Lower lobe of right lung (tissue), 2 donors: ENCODE measurements at regions not wholly inside any gene's neighbourhood (a gene's known extent, or its start where the extent isn't known, plus 50 kb on each side); places are given as distances from the start of the nearest gene placed in this dataset.

ENCODE experiments used
- ATAC-seq, 2 donors: fragments of 200-7000 bp; cut with Tn5 transposase; one replicate each; pipeline ENCODE4 v1.9.1; 2020 to 2022; ENCODE audit warnings: mild to moderate bottlenecking in 2 of 2, moderate library complexity in 2 of 2
- DNase-seq: peaks from one replicate; pipeline ENCODE4 v3.0.0-alpha.2; 2020
- H3K27ac ChIP-seq: fragments of 200-600 bp; one replicate; pipeline ENCODE4 v1.8.0; 2022
- H3K27me3 ChIP-seq: fragments of 200-600 bp; one replicate; pipeline ENCODE4 v1.8.0; 2022; ENCODE audit warnings: low read depth
- H3K36me3 ChIP-seq: fragments of 200-600 bp; one replicate; pipeline ENCODE4 v1.8.0; 2022; ENCODE audit warnings: mild to moderate bottlenecking
- H3K4me1 ChIP-seq: fragments of 200-600 bp; one replicate; pipeline ENCODE4 v1.8.0; 2022
- H3K4me3 ChIP-seq: fragments of 200-600 bp; one replicate; pipeline ENCODE4 v1.8.0; 2022; ENCODE audit warnings: mild to moderate bottlenecking
- H3K9me3 ChIP-seq: fragments of 200-600 bp; one replicate; pipeline ENCODE4 v1.8.0; 2022
- intact Hi-C: fragments of 100-400 bp; cut with DNase I; formaldehyde crosslinking; loops from one replicate; pipeline ENCODE4 v1.11.0; 2022
- TF ChIP-seq, protein P1 (sequence below): fragments of 200-600 bp; IDR thresholded peaks from one replicate; pipeline ENCODE4 v1.8.0; 2022; ENCODE audit warnings: antibody characterized with exemption, mild to moderate bottlenecking
- donor health status: DM: no; HTN: yes; CAD: no; lungs with severe emphysema.

DNA sequence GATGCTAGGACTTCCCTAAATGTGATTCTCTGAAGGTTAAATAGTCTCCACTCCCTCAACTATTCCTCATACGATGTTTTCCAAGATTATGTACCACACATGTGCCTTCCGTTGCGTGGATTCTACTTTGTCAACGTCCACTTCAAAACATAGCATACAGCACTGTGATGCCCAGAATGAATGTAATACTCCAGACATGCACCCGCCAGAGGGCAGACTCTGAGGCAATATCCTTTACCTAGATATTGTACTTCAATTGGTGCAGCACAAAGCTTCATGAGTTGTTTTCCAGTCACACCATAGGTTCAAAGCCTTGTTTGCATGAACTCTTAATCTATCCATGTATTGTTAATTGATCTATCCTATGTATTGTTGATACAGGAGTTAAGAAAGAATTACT lies 201.0 kb upstream of the NABP1 start:
- intact Hi-C loops = no loop called here
- H3K27ac ChIP-seq = no peak overlapping the region
- no peaks in the 10 kb centered on the region for H3K36me3 ChIP-seq
- no peak for DNase-seq
- peaks cover 19% of the 10 kb centered on the region for H3K4me1 ChIP-seq
- no peaks in the 10 kb centered on the region for H3K27me3 ChIP-seq
- H3K4me3 ChIP-seq = no peak overlapping the region
- ATAC-seq = no peak
- TF ChIP-seq, protein P1, sequence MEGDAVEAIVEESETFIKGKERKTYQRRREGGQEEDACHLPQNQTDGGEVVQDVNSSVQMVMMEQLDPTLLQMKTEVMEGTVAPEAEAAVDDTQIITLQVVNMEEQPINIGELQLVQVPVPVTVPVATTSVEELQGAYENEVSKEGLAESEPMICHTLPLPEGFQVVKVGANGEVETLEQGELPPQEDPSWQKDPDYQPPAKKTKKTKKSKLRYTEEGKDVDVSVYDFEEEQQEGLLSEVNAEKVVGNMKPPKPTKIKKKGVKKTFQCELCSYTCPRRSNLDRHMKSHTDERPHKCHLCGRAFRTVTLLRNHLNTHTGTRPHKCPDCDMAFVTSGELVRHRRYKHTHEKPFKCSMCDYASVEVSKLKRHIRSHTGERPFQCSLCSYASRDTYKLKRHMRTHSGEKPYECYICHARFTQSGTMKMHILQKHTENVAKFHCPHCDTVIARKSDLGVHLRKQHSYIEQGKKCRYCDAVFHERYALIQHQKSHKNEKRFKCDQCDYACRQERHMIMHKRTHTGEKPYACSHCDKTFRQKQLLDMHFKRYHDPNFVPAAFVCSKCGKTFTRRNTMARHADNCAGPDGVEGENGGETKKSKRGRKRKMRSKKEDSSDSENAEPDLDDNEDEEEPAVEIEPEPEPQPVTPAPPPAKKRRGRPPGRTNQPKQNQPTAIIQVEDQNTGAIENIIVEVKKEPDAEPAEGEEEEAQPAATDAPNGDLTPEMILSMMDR = no peak
- H3K9me3 ChIP-seq = peaks cover 10% of the 10 kb centered on the region

GRCh38 chr2:191478799-191479679 lies 198.9 kb upstream of the NABP1 start:
- Histone ChIP-seq H3K9me3 (peaks cover 17% of the 10 kb centered on the region), H3K27ac (no peak overlapping the region), H3K4me1 (peaks cover 19% of the 10 kb centered on the region), H3K27me3 (no peaks in the 10 kb centered on the region), H3K4me3 (no peak overlapping the region), H3K36me3 (no peaks in the 10 kb centered on the region)
- intact Hi-C loops = no loop called here
- DNase-seq (no peak), ATAC-seq (peak; percentile 74 to 87)
- TF ChIP-seq, protein P1 = no peak

DNA sequence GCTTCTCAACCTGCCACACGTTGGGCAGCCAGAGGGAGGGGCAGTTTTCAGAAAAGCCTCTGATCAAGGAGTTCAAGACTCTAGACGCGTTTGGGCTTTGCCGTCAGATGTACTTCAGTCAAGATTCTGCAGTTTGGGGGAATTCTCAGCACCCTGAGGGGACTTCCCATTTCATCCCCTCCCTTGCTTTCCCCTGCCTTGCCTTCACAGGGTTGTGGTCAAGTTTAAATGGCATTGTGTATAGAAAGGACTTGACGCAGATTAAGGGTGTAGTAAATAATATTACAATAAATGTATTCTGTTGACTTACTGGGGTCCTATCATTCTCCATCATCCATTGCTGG lies 198.3 kb upstream of the NABP1 start:
- Histone ChIP-seq H3K9me3 (peaks cover 17% of the 10 kb centered on the region), H3K27me3 (no peaks in the 10 kb centered on the region), H3K36me3 (no peaks in the 10 kb centered on the region), H3K4me1 (peaks cover 15% of the 10 kb centered on the region), H3K4me3 (no peak overlapping the region), H3K27ac (no peak overlapping the region)
- DNase-seq (no peak), ATAC-seq (no peak)
- TF ChIP-seq, protein P1 = no peak
- intact Hi-C loops = no loop called here

GRCh38 chr2:191481305-191482070 lies 196.4 kb upstream of the NABP1 start:
- DNase-seq (no peak), ATAC-seq (no peak)
- TF ChIP-seq, protein P1 = no peak
- Histone ChIP-seq H3K4me3 (no peak overlapping the region), H3K27me3 (no peaks in the 10 kb centered on the region), H3K27ac (no peak overlapping the region), H3K9me3 (peaks cover 17% of the 10 kb centered on the region), H3K36me3 (no peaks in the 10 kb centered on the region), H3K4me1 (peaks cover 15% of the 10 kb centered on the region)
- intact Hi-C loops = no loop called here

DNA sequence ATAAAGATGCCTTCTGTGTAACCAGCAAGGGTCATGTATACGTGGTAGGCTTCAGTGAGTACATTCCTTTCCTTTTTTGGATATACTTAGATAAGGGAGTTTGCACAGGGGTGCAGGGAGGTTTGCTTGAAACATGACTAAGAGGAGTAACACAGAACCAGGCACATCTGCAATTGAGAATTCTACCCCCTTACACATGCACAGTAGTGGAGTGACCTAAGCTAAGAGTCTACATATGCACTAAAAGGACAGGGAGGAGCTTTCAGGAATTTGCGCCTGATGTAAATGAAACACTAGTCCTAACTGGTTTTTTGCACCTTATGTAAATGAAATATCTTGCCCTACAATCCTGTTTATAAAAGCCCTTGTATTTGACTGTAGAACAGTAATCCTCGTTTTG lies 194.8 kb upstream of the NABP1 start:
- Histone ChIP-seq H3K36me3 (no peaks in the 10 kb centered on the region), H3K4me1 (peaks cover 15% of the 10 kb centered on the region), H3K9me3 (peaks cover 17% of the 10 kb centered on the region), H3K27me3 (no peaks in the 10 kb centered on the region), H3K27ac (no peak overlapping the region), H3K4me3 (no peak overlapping the region)
- ATAC-seq (no peak), DNase-seq (no peak)
- TF ChIP-seq, protein P1 = no peak
- intact Hi-C loops = no loop called here
